ENCODE measurements at regions not wholly inside any gene's neighbourhood (a gene's known extent, or its start where the extent isn't known, plus 50 kb on each side); places are given as distances from the start of the nearest gene placed in this dataset.
"Not testable (repeated sequence)": the region's sequence is repeated elsewhere in the genome, so short reads cannot be mapped to it uniquely, and the experiment has no call there.

DNA sequence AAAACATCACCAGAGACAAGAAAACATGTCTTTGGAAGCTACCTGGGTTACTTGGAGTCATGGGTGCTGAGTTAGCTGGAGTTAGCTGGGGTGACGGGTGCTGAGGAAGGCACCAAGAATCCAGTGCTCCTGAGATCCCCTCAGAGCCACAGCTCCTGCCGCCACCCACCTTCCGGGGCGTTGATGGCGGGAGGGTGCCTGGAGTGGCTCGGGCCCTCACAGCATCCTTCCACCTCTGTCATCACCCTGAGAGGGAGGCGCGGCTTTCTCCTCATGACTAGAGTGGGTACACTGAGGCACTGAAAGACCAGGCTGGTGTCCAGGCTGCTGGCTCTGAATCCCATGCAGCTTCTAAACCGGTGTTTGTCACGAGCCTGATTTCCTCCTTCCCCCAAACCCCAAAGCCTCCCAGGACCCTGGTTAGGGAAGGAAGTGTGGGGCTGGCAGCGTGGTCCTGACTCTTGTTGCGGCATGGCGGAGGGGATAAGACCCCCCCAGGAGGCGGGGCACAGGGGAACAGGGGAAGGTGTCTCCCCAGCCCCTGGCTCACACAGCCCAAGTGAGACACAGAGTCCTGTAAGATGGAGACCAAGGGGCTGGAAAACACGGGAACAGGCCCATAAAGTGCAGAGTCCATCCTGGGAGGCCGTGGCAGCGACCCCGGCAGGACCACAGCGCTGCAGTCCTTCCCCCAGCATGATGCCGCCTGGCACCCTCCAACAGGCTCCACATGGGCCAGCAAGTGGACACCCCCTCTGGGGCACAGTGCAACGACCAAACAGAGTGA, 107.2 kb upstream of the ZNF469 start:
- H3K4me1 ChIP-seq (replicated peaks in 1 of 2); in situ Hi-C loops (cut with MboI; ENCODE audit: low pct_unique_long_range_greater_than_20kb in 2 of 9, low sequenced_read_pairs in 9 of 9, unreplicated experiment in 9 of 9); H3K4me3 ChIP-seq; H3K27ac ChIP-seq: not testable (repeated sequence)
- ATAC-seq (replicated peaks in 6 of 8): peak in 4 of 8 experiments; percentile 3 to 15 (median 8)
- WGBS, 10 experiments: 70 to 100% (median 78%) methylated on average over 2 to 3 of the region's 21 CpGs; no CpG with 5 or more reads in 7 of the 10 experiments

DNA sequence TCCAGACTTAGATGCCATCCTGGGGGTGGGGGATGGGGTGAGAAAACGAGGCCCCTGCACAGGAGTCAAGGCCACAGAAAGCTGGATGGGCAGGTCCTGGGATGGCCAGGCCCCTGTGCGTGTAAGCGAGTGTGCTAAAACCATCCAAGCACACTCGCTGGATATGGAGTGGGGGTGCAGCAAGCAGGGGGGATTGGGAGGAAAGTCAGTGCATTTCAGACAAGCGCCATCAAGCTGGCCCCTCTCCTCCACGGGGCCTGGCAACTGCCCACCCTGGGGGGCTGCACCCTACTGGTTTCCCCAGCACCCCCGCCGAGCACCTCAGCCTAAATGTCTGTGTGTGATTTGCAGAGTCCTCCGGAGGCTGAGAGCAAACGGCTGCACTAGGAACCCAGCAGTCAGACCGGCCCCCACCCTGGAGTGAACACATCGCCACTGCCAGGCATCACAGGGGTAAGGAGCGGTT, 106.6 kb upstream of the ZNF469 start:
- ATAC-seq (replicated peaks in 6 of 8); H3K4me1 ChIP-seq (replicated peaks in 1 of 2); H3K27ac ChIP-seq; in situ Hi-C loops (cut with MboI; ENCODE audit: low pct_unique_long_range_greater_than_20kb in 2 of 9, low sequenced_read_pairs in 9 of 9, unreplicated experiment in 9 of 9); H3K4me3 ChIP-seq: not testable (repeated sequence)
- 70 to 92% (median 80%) methylated on average over 1 to 4 of the region's 13 CpGs; no CpG with 5 or more reads in 7 of the 10 experiments for WGBS, 10 experiments

GRCh38 chr16:88276591-88276990, 106.2 kb upstream of the ZNF469 start:
- H3K27ac ChIP-seq: no peak overlapping the region
- in situ Hi-C loops (cut with MboI; ENCODE audit: low pct_unique_long_range_greater_than_20kb in 2 of 9, low sequenced_read_pairs in 9 of 9, unreplicated experiment in 9 of 9): no loop called here
- WGBS, 10 experiments: 67 to 100% (median 94%) methylated on average over 2 to 16 of the region's 18 CpGs; no CpG with 5 or more reads in 2 of the 10 experiments
- ATAC-seq (replicated peaks in 6 of 8): no peak
- peaks cover 5 to 10% of the 10 kb centered on the region in 2 donors for H3K4me1 ChIP-seq (replicated peaks in 1 of 2)
- H3K4me3 ChIP-seq: no peak overlapping the region

DNA sequence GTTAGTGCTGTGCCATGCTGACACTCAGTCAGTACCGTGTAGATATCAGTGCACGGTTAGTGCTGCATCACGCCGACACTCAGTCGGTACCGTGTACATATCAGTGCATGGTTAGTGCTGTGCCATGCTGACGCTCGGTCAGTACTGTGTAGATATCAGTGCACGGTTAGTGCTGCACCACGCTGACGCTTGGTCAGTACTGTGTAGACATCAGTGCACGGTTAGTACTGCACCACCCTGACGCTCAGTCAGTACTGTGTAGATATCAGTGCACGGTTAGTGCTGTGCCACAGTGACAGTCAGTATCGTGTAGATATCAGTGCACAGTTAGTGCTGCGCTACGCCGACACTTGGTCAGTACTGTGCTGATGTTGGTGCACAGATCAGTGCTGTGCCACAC, 102.8 kb upstream of the ZNF469 start:
- Histone ChIP-seq H3K4me1 (replicated peaks in 1 of 2) (peaks cover 1 to 2% of the 10 kb centered on the region in 2 donors), H3K4me3 (no peak overlapping the region), H3K27ac (no peak overlapping the region)
- ATAC-seq (replicated peaks in 6 of 8): no peak
- in situ Hi-C loops (cut with MboI; ENCODE audit: low pct_unique_long_range_greater_than_20kb in 2 of 9, low sequenced_read_pairs in 9 of 9, unreplicated experiment in 9 of 9): no loop called here
- 67 to 100% (median 87%) methylated on average over 1 to 13 of the region's 18 CpGs; no CpG with 5 or more reads in 5 of the 10 experiments for WGBS, 10 experiments

- 50 to 80% (median 67%) methylated on average over 1 to 9 of the region's 9 CpGs; no CpG with 5 or more reads in 4 of the 10 experiments for WGBS, 10 experiments
- ATAC-seq (replicated peaks in 6 of 8): peak in 4 of 8 experiments; percentile 11 to 47 (median 24)
- Histone ChIP-seq H3K4me1 (replicated peaks in 1 of 2) (no peaks in the 10 kb centered on the region), H3K4me3 (no peak overlapping the region), H3K27ac (peak overlapping the region in 1 of 2 donors; percentile 5)
- in situ Hi-C loops (cut with MboI; ENCODE audit: low pct_unique_long_range_greater_than_20kb in 2 of 9, low sequenced_read_pairs in 9 of 9, unreplicated experiment in 9 of 9): no loop called here
These were observed 100.7 kb upstream of the ZNF469 start for GRCh38 chr16:88281858-88282563.

DNA sequence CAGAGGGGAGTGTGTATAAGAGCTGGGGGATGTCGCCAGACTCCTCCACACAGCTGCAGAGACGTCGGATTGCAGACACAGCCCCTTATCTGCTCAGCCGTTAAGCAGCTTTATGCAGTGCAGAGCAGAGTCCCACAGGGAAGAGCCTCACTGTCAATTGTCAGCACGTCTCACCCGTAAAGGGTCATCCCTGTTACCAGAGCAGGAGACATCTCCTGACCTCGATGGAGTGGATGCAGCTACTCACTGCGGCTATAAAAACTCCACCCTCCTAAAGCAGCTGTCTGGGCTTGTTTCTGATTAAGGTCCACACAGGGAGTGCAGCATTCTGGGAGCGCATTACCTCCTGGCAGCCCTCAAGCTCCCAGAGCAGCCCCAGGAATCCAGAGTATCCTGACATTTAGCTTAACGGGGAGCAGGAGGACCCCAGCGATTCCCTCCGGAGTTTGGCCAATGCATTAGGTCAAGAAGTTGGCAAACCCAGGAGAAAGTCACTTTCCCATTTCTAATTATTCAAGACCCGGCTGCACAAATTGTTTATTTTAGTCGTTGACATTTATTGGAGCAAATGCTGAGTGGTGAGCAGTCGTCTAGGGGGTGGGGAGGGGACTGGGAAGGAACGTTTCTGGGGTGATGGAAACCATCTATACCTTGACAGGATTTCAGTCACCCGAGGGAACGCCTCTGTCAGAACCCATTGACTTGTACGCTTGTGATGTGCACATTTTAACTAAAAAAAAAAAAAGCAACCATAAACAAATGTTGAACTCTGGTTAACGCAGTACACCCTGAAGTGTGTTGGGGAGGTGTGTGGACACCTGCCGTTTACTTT, 100.0 kb upstream of the ZNF469 start:
- Histone ChIP-seq H3K4me3 (no peak overlapping the region), H3K27ac (peak overlapping the region in 1 of 2 donors; percentile 5), H3K4me1 (replicated peaks in 1 of 2) (no peaks in the 10 kb centered on the region)
- in situ Hi-C loops (cut with MboI; ENCODE audit: low pct_unique_long_range_greater_than_20kb in 2 of 9, low sequenced_read_pairs in 9 of 9, unreplicated experiment in 9 of 9): no loop called here
- ATAC-seq (replicated peaks in 6 of 8): peak; percentile 19 to 98 (median 85)
- 30 to 100% (median 70%) methylated on average over 1 to 12 of the region's 21 CpGs; no CpG with 5 or more reads in 2 of the 10 experiments for WGBS, 10 experiments

GRCh38 chr16:88283596-88283995, 99.2 kb upstream of the ZNF469 start:
- Histone ChIP-seq H3K4me1 (replicated peaks in 1 of 2) (no peaks in the 10 kb centered on the region), H3K4me3 (no peak overlapping the region), H3K27ac (no peak overlapping the region)
- 0 to 100% (median 85%) methylated on average over 1 to 6 of the region's 13 CpGs; no CpG with 5 or more reads in 6 of the 10 experiments for WGBS, 10 experiments
- in situ Hi-C loops (cut with MboI; ENCODE audit: low pct_unique_long_range_greater_than_20kb in 2 of 9, low sequenced_read_pairs in 9 of 9, unreplicated experiment in 9 of 9): no loop called here
- no peak for ATAC-seq (replicated peaks in 6 of 8)

DNA sequence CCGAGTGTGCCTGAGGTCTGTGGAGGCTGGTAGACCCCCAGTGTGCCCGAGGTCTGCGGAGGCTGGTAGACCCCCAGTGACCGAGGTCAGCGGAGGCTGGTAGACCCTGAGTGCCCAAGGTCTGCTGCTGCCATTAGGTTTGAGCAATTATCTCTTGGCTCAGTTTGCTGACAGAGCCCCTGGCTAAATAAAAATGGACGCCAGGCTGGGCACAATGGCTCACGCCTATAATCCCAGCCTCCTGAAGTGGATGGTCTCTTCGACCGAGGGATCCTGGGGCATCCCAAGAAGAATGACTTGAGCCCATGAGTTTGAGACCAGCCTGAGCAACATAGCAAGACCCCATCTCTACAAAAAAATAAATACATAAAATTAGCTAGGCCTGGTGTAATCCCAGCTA, 98.7 kb upstream of the ZNF469 start:
- in situ Hi-C loops (cut with MboI; ENCODE audit: low pct_unique_long_range_greater_than_20kb in 2 of 9, low sequenced_read_pairs in 9 of 9, unreplicated experiment in 9 of 9): no loop called here
- no peak overlapping the region for H3K4me3 ChIP-seq
- no peaks in the 10 kb centered on the region for H3K4me1 ChIP-seq (replicated peaks in 1 of 2)
- 72 to 100% (median 90%) methylated on average over 1 to 3 of the region's 9 CpGs; no CpG with 5 or more reads in 5 of the 10 experiments for WGBS, 10 experiments
- H3K27ac ChIP-seq: no peak overlapping the region
- ATAC-seq (replicated peaks in 6 of 8): no peak

DNA sequence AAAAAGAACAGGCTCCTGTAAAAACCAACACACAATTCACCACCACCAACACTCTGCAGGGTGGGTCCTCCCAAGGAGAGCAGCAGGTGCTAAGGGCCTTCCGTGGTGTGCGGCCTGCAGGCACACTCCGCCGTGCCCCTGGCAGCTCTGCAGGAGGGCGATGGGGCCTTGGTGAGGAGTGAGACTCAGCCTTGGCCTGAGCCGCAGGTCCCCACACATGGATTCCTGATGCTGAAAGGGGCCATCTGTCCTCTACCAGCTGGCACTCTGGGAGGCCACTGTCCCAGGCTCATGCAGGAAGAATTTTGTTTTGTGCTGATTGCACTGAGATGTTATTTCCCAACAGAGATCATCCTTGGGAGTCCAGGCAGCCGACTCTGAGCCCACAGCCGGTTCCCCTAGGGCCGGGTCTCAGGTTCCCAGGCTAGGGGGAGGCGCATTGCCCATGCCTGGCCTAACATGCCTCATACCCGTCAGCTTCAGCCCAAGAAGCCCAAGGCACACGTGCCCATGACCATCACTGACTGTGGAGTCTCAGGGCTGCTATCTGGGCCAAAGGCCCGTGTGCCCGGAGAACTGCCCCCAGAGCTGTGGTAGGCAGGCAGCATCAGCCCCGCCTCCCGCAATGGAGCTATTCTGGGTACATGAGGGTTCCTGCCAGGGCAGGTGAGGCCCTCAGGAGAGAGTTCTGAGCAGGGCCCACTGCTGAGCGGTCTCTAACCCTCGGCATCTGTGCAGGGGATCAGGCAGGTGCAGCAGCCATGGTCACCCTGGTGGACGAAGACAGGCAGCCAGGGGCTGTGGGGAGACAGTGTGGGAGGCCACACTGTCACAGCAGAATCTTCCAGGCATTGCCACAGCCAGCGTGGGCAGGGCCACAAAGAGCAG, 97.9 kb upstream of the ZNF469 start:
- H3K4me3 ChIP-seq: no peak overlapping the region
- H3K27ac ChIP-seq: no peak overlapping the region
- ATAC-seq (replicated peaks in 6 of 8): no peak

DNA sequence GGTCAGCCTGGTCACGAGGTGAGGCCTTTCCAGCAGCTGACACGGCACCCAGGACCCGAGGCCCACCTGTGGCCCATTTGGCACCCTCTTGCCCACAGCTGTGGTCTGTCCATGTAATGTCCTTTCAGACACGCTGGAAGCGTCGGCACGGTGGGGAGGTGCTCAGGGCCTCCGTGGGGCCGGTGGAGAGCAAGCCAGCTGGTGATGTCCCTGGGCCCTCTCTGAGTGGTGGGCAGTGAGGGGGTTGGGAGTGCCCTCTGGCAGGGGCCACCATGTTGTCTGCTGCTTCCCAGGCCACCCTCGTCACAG, 97.3 kb upstream of the ZNF469 start:
- ATAC-seq (replicated peaks in 6 of 8): no peak
- Histone ChIP-seq H3K27ac (no peak overlapping the region), H3K4me3 (no peak overlapping the region), H3K4me1 (replicated peaks in 1 of 2) (no peaks in the 10 kb centered on the region)
- in situ Hi-C loops (cut with MboI; ENCODE audit: low pct_unique_long_range_greater_than_20kb in 2 of 9, low sequenced_read_pairs in 9 of 9, unreplicated experiment in 9 of 9): no loop called here
- 40 to 75% methylated on average over 1 to 2 of the region's 10 CpGs; no CpG with 5 or more reads in 8 of the 10 experiments for WGBS, 10 experiments

More for the DNA sequence above, 97.9 kb upstream of the ZNF469 start:
- in situ Hi-C loops (cut with MboI; ENCODE audit: low pct_unique_long_range_greater_than_20kb in 2 of 9, low sequenced_read_pairs in 9 of 9, unreplicated experiment in 9 of 9): no loop called here
- H3K4me1 ChIP-seq (replicated peaks in 1 of 2): no peaks in the 10 kb centered on the region
- WGBS, 10 experiments: 60 to 95% (median 74%) methylated on average over 1 to 4 of the region's 20 CpGs; no CpG with 5 or more reads in 6 of the 10 experiments

DNA sequence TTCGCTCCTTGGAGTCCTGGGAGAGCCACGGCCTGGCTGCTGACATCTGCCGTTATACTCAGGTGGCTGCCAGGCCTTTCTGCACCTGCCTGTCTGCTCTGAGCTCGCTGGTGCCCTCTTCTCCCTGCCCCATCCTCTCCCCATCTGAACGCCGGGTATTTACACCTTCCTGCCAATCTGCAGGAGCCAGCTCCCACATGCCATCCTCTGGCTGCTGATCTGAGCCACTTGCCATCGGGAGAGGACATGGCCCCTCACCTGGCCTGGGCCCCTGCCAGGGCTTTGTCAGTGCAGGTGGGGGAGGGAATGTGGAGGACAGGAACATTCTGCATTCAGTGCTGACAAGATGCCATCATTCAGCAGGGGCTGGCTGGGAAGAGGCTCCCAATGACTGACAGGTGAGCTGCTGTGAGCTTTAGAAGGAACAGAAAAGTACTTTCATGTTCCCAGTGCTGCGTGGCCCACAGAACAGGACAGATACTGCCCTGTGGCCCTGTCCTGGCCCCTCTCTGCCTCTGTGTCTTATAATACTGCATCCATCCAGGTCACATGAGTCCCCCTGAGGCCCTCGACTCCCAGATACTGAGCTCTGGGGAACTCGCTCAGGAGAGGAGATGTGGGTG, 96.3 kb upstream of the ZNF469 start:
- H3K4me1 ChIP-seq (replicated peaks in 1 of 2): no peaks in the 10 kb centered on the region
- ATAC-seq (replicated peaks in 6 of 8): peak in 1 of 8 experiments; percentile 62
- in situ Hi-C loops (cut with MboI; ENCODE audit: low pct_unique_long_range_greater_than_20kb in 2 of 9, low sequenced_read_pairs in 9 of 9, unreplicated experiment in 9 of 9): no loop called here
- H3K27ac ChIP-seq: no peak overlapping the region
- no peak overlapping the region for H3K4me3 ChIP-seq
- 43 to 100% (median 80%) methylated on average over 1 to 8 of the region's 10 CpGs; no CpG with 5 or more reads in 1 of the 10 experiments for WGBS, 10 experiments

GRCh38 chr16:88287219-88287618, 95.5 kb upstream of the ZNF469 start:
- ATAC-seq (replicated peaks in 6 of 8): peak in 1 of 8 experiments; percentile 7
- no peak overlapping the region for H3K27ac ChIP-seq
- no peaks in the 10 kb centered on the region for H3K4me1 ChIP-seq (replicated peaks in 1 of 2)
- in situ Hi-C loops (cut with MboI; ENCODE audit: low pct_unique_long_range_greater_than_20kb in 2 of 9, low sequenced_read_pairs in 9 of 9, unreplicated experiment in 9 of 9): no loop called here
- H3K4me3 ChIP-seq: no peak overlapping the region
- WGBS, 10 experiments: 43 to 93% (median 80%) methylated on average over 1 to 3 of the region's 3 CpGs; no CpG with 5 or more reads in 3 of the 10 experiments

Data from motor neuron (in vitro differentiated cells).